GM19035 (cell line): ENCODE measurements at regions not wholly inside any gene's neighbourhood (a gene's known extent, or its start where the extent isn't known, plus 50 kb on each side); places are given as distances from the start of the nearest gene placed in this dataset.
"Not testable (repeated sequence)": the region's sequence is repeated elsewhere in the genome, so short reads cannot be mapped to it uniquely, and the experiment has no call there.

Experiments used
- ATAC-seq: cut with Tn5 transposase; IDR thresholded peaks from one replicate; pipeline ENCODE4 v1.9.1; 2021; ENCODE audit not compliant: unreplicated experiment

- no peak for ATAC-seq
These were observed 135.7 kb downstream of the IGF1 start for GRCh38 chr12:102344691-102345090.

- no peak for ATAC-seq
These were observed 136.8 kb downstream of the IGF1 start for GRCh38 chr12:102343361-102344121.

- no peak for ATAC-seq
These were observed 137.9 kb downstream of the IGF1 start for GRCh38 chr12:102342281-102343006.

- no peak for ATAC-seq
These were observed 137.1 kb upstream of the PMCH start for GRCh38 chr12:102334765-102335164.

GRCh38 chr12:102331419-102331818 lies 133.8 kb upstream of the PMCH start:
- ATAC-seq: no peak

GRCh38 chr12:102329883-102330282 lies 132.2 kb upstream of the PMCH start:
- ATAC-seq: no peak

- no peak for ATAC-seq
These were observed 129.3 kb upstream of the PMCH start for GRCh38 chr12:102326982-102327381.

GRCh38 chr12:102325108-102325507 lies 127.5 kb upstream of the PMCH start:
- ATAC-seq: not testable (repeated sequence)

GRCh38 chr12:102323799-102324198 lies 126.2 kb upstream of the PMCH start:
- no peak for ATAC-seq

- no peak for ATAC-seq
These were observed 124.6 kb upstream of the PMCH start for GRCh38 chr12:102322254-102322653.

GRCh38 chr12:102321305-102322082 lies 123.9 kb upstream of the PMCH start:
- ATAC-seq: no peak

GRCh38 chr12:102317155-102317554 lies 119.5 kb upstream of the PMCH start:
- no peak for ATAC-seq

GRCh38 chr12:102316723-102317122 lies 119.1 kb upstream of the PMCH start:
- ATAC-seq: no peak

GRCh38 chr12:102314821-102315220 lies 117.2 kb upstream of the PMCH start:
- no peak for ATAC-seq

- not testable (repeated sequence) for ATAC-seq
These were observed 115.7 kb upstream of the PMCH start for GRCh38 chr12:102313116-102313971.

- ATAC-seq: no peak
These were observed 107.9 kb upstream of the PMCH start for GRCh38 chr12:102305486-102305885.

- ATAC-seq: not testable (repeated sequence)
These were observed 107.0 kb upstream of the PMCH start for GRCh38 chr12:102304667-102305066.

GRCh38 chr12:102302553-102302952 lies 104.9 kb upstream of the PMCH start:
- ATAC-seq: no peak

- no peak for ATAC-seq
These were observed 103.9 kb upstream of the PMCH start for GRCh38 chr12:102301547-102301946.

GRCh38 chr12:102300824-102301461 lies 103.3 kb upstream of the PMCH start:
- ATAC-seq: peak; percentile 98
